GM19324 (cell line): ENCODE measurements at regions not wholly inside any gene's neighbourhood (a gene's known extent, or its start where the extent isn't known, plus 50 kb on each side); places are given as distances from the start of the nearest gene placed in this dataset.

Source experiments
- ATAC-seq: cut with Tn5 transposase; IDR thresholded peaks from one replicate; pipeline ENCODE4 v1.9.1; 2021; ENCODE audit warnings: mild to moderate bottlenecking, moderate library complexity; ENCODE audit not compliant: unreplicated experiment, low FRiP score

- no peak for ATAC-seq
Observed at GRCh38 chr2:20539776-20540586, 93.1 kb downstream of the RHOB start.

GRCh38 chr2:20540587-20541293 is 93.9 kb downstream of the RHOB start:
- no peak for ATAC-seq

- ATAC-seq, result no peak
Observed at GRCh38 chr2:20541294-20541640, 94.4 kb downstream of the RHOB start.

- no peak for ATAC-seq
Observed at GRCh38 chr2:20541651-20542050, 94.8 kb downstream of the RHOB start.

GRCh38 chr2:20542269-20542668 is 95.4 kb downstream of the RHOB start:
- ATAC-seq, result no peak

GRCh38 chr2:20542746-20543468 is 96.0 kb downstream of the RHOB start:
- no peak for ATAC-seq

GRCh38 chr2:20543469-20544152 is 96.7 kb downstream of the RHOB start:
- ATAC-seq, result no peak

GRCh38 chr2:20544153-20544747 is 97.4 kb downstream of the RHOB start:
- no peak for ATAC-seq

GRCh38 chr2:20549144-20549543 is 101.8 kb downstream of the HS1BP3 start:
- no peak for ATAC-seq

GRCh38 chr2:20549691-20550348 is 101.1 kb downstream of the HS1BP3 start:
- ATAC-seq, result no peak

GRCh38 chr2:20551260-20551944 is 99.5 kb downstream of the HS1BP3 start:
- ATAC-seq, result no peak

- ATAC-seq, result no peak
Observed at GRCh38 chr2:20551945-20552328, 99.0 kb downstream of the HS1BP3 start.

- ATAC-seq, result no peak
Observed at GRCh38 chr2:20552847-20553246, 98.1 kb downstream of the HS1BP3 start.

- ATAC-seq, result no peak
Observed at GRCh38 chr2:20553580-20553979, 97.3 kb downstream of the HS1BP3 start.

GRCh38 chr2:20555954-20556353 is 94.9 kb downstream of the HS1BP3 start:
- ATAC-seq, result no peak

GRCh38 chr2:20556756-20557155 is 94.1 kb downstream of the HS1BP3 start:
- ATAC-seq, result no peak

- ATAC-seq, result no peak
Observed at GRCh38 chr2:20557226-20557625, 93.7 kb downstream of the HS1BP3 start.

- ATAC-seq, result no peak
Observed at GRCh38 chr2:20557635-20558034, 93.3 kb downstream of the HS1BP3 start.

- ATAC-seq, result no peak
Observed at GRCh38 chr2:20558391-20559150, 92.3 kb downstream of the HS1BP3 start.
